Activated CD4-positive, alpha-beta T cell treated with anti-CD3 and anti-CD28 coated beads for 24 hours (primary cell): ENCODE measurements at regions not wholly inside any gene's neighbourhood (a gene's known extent, or its start where the extent isn't known, plus 50 kb on each side); places are given as distances from the start of the nearest gene placed in this dataset.
"Not testable (repeated sequence)": the region's sequence is repeated elsewhere in the genome, so short reads cannot be mapped to it uniquely, and the experiment has no call there.

ENCODE experiments used
- DNase-seq, 2 donors: peaks; one replicate each; pipeline ENCODE4 v3.0.0-alpha.2; 2020; ENCODE audit warnings: low read depth in 2 of 2

DNA sequence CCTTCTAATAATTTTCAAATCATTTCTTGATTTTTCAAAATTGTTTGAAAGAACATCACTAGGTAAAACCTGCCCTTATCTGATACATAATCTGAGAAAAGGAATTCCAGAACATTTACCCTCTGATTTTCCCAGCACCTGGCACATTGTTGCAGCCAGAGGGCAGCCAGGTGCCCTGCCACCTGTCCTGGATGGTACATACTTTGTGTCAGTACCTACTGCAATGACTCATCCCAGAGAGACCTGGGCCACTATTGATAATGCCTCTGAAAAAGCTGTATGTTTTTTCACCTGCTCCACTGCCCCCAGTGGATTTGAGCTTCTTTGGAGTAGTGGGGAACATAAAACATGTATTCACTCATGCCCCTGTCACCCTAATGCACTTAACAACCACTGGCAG is 648.9 kb upstream of the GBE1 start:
- DNase-seq, result no peak

DNA sequence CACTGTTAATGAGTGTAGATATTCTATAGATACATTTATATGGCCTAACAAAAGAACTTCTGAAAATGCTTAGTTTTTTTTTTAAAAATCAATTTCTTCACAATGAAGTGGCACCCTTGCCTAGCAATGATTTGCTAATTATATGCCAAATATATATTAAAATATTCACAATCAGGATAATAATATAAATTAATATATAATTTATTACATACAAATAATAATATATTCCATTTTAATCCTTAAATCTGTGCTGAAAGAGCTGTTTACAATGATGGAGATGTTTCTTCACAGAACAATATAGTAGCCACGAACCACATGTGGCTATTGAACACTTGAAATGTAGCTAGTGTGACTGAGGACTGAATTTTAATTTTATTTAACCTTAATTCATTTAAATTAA is 648.4 kb upstream of the GBE1 start:
- no peak for DNase-seq

DNA sequence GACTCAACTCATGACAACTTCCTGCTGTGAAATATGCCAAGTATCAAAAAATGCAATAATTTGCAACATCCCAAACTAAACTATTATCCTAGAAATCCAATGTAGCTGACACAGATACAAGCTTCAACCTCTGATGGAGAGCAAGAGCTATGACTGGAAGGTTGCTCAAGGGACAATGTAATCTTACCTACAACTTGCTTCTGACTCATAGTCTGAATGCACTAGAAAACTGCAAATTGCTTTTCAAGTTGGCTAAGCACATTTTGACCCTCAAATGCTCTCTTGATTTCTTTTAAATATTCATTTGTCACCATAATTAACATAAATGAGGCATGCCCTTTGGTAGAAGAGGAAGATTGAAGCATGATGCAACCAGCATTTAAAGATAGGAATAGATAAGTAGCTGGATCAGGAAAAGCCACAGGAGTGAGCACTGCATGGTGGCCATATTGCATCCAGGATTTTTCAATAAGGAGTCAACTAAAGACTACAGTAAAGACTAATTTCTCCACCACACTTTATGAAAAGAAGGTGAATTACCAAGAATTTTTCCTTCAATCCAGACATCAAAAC is 630.8 kb upstream of the GBE1 start:
- DNase-seq, result no peak

DNA sequence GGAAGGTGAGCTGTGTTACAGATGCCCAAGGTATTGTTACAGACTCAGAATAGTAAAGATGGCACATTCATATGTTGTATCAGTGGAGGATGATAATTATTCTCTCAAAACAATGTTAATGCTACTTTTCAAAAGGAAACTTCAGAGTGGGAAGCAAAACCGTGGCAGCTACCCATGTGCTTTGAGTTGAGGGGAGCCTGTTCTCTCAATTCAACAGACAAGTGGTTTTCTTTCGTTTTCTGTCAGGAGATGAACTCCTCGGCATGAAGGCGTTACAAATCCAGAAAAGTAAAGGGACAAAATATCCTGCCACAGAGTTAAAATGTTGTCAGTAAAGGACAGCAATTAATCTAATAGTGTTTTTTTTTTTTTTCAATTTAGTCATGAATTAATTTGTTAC is 629.4 kb upstream of the GBE1 start:
- no peak for DNase-seq

DNA sequence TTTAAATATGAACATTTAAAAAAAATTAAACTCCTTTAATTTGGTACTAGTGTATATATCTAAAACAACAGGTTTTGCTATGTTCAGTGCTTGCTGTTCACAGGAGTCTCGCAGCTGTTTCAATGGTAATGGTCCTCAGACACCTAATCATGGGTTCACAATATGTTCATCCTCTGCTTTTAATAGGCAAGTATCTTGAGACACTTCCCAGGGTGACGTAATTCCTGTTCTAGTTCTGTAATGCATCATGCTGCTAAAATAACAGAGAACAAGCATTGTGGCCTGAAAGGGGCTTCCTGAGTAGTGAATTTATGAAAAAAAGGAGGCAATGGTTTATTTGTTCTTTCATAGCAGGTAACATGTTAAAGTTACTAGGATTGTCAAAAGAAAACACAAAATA is 625.2 kb upstream of the GBE1 start:
- no peak for DNase-seq

DNA sequence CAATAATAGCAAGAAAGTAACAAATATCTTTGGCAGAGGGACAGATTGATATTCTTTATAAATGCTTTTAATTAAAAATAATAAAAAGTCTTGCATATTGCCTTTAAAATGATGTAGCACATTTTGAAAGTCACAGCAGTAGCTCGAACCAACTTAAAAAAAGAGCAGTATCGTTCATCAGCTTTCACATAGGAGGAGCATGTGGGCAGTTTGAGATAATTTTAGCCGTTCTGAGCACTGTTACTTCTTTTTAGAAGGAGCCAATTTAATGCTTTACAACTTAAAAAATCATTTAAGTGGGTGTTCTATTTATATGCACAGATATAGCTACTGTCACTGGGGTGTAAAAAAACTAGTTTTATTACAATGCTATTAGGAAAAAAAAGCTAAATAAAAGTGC is 622.7 kb upstream of the GBE1 start:
- no peak for DNase-seq

DNA sequence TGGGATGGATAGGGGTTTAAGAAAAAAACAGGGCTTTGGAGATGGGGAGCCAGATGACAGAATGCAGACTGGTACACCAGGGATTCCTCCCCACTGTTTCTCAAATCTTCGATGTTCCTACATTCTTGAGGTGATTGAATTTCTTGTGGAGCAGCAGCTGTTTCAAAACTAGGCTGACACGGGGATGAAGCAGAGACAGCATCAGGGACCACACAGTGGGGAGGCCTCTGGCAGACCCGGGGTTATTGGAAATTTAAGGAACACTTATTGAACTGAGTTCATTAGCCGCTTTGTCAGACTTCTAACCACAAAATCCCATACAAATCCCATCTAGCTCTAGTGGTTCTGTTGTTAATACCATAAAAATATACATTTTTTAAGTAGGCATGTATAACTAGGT is 621.4 kb upstream of the GBE1 start:
- DNase-seq, result no peak

DNA sequence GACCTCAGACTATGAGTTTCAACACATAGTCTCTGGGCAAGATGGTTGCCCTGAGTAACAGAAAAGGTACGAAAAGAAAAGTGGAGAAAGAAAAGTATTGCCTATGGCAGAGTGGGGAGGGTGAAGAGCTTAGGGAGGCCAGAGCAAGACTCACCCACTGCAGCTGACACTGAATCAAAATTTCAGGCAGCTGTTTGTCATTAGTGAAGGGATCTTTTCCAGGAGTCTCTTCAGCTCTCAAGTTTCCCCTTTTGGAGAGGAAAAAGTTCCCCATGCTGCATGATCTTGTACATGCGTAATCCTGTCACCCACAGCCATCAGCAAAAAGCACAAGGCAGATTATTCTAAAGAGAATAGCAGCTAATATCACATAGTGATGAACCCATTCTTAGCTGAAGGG is 616.9 kb upstream of the GBE1 start:
- DNase-seq, result no peak

DNA sequence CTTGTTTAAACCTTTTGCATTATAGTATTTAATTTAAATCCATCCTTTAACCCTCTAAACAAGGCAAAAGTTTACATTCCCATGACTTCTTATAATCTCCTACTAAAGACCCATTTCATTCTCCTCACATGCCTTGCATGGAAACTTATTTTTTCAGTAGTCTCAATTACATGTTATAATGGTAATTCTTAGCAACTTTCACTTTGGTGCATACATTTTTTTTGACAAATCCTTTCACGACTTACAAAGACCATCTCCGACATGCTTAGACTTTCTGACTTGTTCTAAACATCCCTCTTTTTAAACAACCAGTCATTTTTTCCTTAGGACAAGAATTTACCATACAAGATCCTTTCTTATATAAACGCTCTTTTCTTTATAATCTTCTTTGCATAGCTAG is 615.4 kb upstream of the GBE1 start:
- DNase-seq, result no peak

DNA sequence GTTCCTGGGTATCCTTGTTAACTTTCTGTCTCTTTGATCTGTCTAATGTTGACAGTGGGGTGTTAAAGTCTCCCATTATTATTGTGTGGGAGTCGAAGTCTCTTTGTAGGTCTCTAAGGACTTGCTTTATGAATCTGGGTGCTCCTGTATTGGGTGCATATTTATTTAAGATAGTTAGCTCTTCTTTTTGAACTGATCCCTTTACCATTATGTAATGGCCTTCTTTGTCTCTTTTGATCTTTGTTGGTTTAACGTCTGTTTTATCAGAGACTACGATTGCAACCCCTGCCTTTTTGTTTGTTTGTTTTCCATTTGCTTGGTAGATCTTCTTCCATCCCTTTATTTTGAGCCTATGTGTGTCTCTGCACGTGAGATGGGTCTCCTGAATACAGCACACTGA is 612.4 kb upstream of the GBE1 start:
- DNase-seq, result not testable (repeated sequence)

DNA sequence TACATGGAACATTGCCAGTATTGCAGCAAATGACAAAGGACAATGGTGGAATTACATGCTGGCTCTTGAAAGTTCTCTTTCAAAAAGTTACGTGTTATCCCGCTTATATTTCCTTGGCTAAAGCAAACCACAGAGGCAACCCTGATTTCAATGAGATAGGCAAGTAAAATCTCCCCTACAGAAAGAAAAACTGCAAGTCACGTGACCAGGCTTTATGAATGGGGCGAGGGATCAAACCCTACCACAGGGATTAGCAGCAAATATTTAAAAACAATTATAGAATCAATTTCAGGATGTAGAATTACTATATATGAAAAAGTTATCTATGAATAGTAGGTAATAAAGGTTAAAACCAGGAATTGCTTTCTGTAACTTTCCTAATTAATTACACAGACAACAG is 603.4 kb upstream of the GBE1 start:
- DNase-seq, result no peak

DNA sequence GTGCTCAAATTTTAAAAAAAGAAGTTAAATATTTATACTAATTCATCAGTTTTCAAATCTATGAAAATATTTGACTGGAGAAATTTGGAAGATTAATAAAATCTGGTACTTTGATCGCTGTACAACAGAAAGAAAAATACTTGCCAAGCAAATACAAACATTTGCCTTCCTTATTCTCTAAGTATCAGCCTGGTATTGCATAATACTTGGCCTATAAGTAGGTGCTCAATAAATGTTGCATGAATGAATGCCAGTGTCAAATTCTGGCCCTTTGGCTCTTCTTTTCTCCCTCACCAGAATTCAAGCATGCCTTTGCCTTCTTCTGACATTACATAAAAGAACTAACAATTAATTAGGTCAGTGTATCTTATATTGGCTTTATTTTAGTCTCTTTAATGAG is 601.7 kb upstream of the GBE1 start:
- no peak for DNase-seq

DNA sequence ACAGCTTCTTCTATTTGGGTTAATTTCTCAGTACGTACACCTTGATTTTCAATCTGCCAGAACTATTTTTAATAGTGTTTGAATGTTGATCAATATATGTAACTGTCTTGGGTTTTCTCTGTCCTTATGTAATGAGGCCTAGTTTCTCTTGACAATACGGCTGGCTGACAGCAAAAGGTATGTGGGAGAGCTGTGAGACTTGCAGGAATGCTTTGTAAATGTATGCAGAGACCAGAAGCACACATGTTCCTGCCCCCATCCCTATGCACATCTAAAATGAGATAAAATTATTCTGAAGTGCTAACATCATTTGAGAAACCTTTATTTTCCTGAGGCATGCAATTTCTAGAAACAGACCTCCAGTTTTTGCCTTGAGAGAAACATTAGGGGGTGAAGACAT is 593.8 kb upstream of the GBE1 start:
- no peak for DNase-seq

DNA sequence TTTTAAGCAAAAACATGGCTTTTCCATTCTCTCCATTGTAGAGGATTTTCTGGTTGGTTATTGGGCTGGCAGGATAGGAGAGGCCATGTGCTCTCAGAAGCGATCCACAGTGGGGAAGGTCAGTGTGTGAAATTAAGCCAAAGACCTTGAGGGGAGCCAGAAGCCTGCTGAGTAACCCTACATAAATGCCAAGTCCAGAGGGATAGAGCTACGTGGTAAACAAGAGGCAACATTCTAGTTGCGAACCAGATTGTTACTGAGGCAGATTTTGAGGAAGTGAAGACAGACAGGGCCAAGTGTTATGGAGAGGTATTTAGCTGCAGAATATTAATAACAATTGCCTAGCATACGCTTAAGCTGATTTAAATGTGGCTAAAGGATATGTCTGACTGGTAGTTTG is 592.8 kb upstream of the GBE1 start:
- no peak for DNase-seq

DNA sequence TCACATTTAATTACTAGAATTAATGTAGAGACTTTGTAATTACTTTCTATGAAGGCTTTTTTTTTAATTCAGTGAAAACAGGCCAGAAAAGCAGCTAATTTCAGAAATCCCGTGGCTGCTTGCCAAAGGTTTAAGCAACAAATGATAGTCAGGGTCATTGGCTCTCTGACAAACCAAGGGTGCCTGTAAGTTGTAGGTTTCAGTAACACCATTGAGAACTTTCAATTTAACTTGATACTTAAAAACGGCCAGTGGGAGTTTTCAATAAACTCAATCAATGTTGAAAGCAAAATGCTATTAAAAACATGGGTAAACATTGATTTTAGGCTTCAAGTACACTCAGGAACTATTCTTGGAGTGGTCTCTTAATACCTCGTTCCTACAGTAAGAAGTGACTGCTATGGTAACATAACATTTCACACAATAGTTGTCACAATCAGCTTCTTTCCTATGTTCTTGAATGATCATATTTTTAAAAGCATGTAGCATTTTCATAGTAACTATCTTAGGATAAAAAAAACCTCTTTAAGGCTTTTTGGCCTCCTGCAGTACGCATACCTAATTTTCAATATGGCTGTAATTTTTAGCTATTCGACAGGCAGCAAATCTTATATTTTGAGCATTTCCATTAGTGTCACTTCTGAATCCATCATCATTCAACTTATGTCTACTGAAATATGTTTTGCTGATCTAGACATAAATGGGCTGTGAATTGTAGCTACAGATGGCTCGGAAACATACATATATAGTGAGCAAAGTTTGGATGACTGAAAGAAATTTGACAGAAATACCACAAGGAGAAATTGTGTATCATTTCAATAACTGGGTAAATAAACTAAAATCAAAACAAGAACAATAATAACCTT is 592.1 kb upstream of the GBE1 start:
- no peak for DNase-seq

DNA sequence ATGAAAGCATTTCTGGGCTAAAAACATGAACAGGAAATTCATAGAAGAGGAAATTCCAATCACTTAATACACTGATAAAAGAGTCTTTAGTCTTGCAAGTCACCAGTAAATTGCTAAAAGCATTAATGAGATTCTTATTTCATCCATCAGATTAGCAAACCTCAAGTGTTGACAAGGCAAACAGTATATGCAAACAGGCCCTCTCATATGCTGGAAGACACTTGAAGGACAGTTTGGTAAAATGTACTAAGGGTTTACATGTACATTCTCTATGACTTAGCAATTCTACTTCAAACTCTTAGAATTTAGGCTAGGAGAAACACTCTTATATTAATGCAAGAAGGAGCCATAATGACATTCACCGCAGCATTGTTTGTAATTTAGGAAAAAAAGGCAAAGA is 586.1 kb upstream of the GBE1 start:
- DNase-seq, result no peak

DNA sequence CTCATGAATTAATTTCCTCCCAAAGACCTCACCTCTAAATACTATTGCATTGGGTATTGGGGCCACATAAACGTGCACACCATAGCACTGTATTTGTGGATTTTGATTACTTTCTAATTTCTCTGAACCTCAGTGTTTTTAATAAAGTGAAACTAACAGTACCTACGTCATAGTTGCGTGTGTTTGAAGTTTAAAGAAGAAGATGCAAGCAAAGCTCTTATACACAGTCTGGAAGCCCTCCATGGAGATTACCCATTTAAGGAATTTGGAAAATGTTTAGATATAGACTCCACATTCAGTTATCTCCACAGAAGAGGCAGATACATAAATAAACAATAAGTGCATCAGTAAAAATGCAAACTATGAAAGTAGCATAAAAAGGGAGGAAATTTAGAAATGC is 581.1 kb upstream of the GBE1 start:
- DNase-seq, result no peak

DNA sequence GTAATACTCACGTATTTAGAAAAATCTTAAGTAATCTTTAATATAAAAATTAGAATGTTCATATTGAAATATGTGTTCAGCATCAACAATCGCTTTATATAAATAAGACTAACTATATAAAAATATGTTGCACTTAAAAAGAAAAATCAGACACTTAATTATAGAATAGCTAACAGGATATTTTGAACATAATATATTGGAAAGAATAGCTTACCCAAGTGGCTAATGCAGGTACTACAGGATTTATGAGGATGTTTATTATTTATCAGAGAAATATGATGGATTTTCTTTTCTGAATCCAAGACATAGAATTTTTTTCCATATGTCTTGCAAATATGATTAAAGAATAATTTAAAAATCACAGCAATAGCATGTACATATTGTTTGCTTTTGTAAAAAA is 567.9 kb upstream of the GBE1 start:
- DNase-seq, result no peak

DNA sequence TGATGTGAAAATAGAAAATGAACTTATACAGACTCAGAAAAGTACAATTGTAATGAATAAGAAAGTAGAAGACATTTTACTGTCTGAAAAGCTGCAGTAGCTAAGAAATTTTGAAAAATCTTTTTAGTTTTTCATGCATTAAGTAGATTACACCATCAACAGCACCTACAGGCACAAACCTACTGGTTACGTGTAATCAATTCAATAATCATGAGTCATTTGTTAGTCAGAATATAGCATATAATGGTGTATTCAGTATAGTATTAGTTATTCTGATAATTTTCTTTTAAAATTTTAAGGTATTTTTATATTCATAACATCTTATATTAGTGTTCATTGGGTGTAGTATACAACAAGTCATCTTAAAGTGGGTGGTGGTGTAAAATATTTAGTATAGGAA is 550.5 kb upstream of the GBE1 start:
- DNase-seq, result no peak

DNA sequence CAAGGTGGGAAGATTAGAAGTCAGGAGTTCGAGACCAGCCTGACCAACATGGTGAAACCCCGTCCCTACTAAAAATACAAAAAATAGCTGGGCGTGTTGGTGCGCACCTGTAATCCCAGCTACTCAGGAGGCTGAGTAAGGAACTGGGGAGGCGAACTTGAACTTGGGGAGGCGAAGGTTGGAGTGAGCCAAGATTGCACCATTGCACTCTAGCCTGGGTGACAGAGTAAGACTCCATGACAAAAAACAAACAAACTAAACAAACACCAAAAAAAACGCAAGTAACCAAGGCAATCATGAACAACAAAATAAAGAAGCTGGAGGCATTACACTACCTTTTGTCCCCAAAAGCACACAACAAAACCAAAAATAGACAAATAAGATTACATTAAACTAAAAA is 547.3 kb upstream of the GBE1 start:
- no peak for DNase-seq

DNA sequence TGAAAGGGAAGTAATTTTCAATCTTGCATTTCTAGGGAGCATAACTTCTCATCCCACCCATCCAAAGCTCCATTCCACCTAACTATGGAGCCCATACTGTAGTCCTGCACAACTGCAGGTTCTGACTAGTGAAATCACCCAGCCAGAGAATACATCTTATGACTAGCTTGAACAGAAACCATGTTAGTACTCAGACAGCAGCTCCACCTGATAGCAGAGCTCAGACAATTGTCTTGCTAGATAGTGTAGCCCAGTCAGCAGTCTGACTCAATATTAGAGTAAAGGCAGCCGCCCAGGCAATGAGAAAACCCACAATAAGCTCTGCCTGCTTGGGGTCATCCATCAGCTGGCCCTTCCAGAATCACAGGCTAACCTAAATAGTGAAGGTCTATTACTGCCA is 544.7 kb upstream of the GBE1 start:
- DNase-seq, result no peak

DNA sequence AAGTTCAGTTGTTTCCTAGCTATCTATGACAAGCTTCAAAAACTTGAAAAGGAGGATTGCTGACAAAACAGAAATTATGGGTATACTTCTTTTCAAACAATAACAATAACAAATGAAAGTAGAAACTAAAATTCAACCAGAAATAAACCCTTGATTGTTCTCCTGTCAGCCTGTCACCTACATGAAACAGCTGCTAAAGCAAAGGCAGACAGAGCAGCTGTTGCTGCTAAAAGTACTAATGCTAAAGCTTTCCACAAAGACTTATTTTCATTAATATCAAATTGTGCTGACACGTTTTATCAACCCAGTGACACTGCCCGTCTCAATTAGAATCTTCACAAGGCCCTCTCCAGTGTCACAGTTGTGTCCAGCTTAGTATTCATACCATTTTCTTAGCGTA is 533.2 kb upstream of the GBE1 start:
- DNase-seq, result no peak

DNA sequence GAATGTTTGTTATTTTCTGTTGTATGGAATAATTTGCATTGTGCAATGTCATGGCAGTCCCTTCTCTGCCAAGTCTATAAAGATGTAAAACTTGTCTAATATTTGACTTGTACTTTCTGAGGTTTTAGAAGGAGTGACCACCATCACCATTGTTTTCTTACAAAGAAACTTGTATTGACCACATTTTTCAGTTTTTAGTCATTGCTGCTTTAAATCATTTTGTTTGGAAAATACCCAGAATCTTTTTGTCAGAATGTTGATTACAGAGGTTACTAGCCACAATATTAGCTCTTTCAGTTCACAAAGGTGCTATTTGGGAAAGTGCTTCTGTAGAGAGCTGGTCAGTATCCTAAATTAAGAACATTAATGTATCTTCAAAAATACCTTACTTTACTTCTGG is 532.4 kb upstream of the GBE1 start:
- DNase-seq, result no peak

DNA sequence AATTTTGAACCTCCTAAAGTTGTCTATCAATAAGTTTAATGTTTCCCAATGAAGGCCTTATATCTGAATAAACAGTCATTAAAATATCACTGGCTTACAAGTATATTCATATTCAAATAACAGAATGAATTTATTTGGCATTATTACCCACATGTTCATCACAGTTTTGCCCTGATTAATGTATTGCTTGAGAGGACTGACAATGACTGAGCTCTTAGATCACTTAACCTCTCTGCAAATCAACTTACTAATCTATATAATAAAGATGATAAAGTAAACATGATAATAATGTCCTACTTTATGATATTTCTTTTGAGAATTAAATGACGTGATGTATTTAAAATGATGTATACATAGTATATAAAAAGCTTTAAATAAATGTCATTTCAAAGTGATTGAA is 532.0 kb upstream of the GBE1 start:
- no peak for DNase-seq
